Activated T-cell treated with anti-CD3 and anti-CD28 coated beads, Interleukin-2, amount 50 U/mL, for 72 hours (primary cell): ENCODE measurements at regions not wholly inside any gene's neighbourhood (a gene's known extent, or its start where the extent isn't known, plus 50 kb on each side); places are given as distances from the start of the nearest gene placed in this dataset.
"Not testable (repeated sequence)": the region's sequence is repeated elsewhere in the genome, so short reads cannot be mapped to it uniquely, and the experiment has no call there.

Source experiments
- ATAC-seq, 2 donors: fragments of 150-1000 bp; cut with Tn5 transposase; replicated peaks in 1 of 2; 2 replicates each; pipeline ENCODE4 v1.10.0; 2021; ENCODE audit warnings: moderate library complexity in 2 of 2, mild to moderate bottlenecking in 1 of 2
- DNase-seq, 2 donors: peaks; one replicate each; pipeline ENCODE4 v3.0.0; 2021 to 2022; ENCODE audit warnings: mixed read lengths in 1 of 2
- H3K27ac Mint-ChIP-seq: one replicate; pipeline ENCODE4 v1.8.0; 2022; ENCODE audit warnings: mild to moderate bottlenecking, moderate library complexity, mixed read lengths
- H3K27me3 Mint-ChIP-seq: one replicate; pipeline ENCODE4 v1.8.0; 2022; ENCODE audit warnings: low read depth, mixed read lengths
- H3K36me3 Mint-ChIP-seq, 2 donors: one replicate each; pipeline ENCODE4 v1.8.0; 2022; ENCODE audit warnings: mixed read lengths in 2 of 2, mild to moderate bottlenecking in 1 of 2; ENCODE audit not compliant: insufficient read depth in 2 of 2
- H3K4me1 Mint-ChIP-seq: one replicate; pipeline ENCODE4 v1.8.0; 2022; ENCODE audit warnings: low read depth, mixed read lengths
- H3K4me3 Mint-ChIP-seq, 2 donors: one replicate each; pipeline ENCODE4 v1.8.0; 2022; ENCODE audit warnings: mild to moderate bottlenecking in 2 of 2, mixed read lengths in 2 of 2, moderate library complexity in 2 of 2
- H3K9me3 Mint-ChIP-seq, 2 donors: one replicate each; pipeline ENCODE4 v1.8.0; 2022; ENCODE audit warnings: mixed read lengths in 2 of 2

GRCh38 chr9:62874745-62875599, 1685.1 kb downstream of the SPATA31A7 start:
- H3K27me3 Mint-ChIP-seq: peaks cover 45% of the 10 kb centered on the region
- H3K4me3 Mint-ChIP-seq, ATAC-seq, H3K27ac Mint-ChIP-seq, H3K9me3 Mint-ChIP-seq, H3K36me3 Mint-ChIP-seq, H3K4me1 Mint-ChIP-seq, DNase-seq: not testable (repeated sequence)

DNA sequence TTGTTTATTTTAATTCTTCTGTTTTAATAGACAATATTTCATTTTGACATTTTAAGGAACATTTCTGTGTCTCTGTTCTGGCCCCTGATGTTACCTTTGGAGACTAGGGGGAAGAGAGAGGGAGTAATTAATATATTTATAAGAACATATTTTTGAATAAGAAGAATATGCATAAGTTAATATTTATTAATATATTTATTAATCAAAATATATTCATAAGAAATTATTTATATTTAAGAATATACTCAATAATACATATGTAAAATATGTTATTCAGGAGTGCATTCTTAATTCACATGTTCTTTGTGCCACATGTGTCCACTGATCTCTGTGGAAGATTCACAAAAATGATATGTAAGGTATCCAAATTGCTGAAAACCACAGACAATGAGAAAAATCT, 1687.7 kb downstream of the SPATA31A7 start:
- not testable (repeated sequence) for H3K4me3 Mint-ChIP-seq, H3K9me3 Mint-ChIP-seq, H3K36me3 Mint-ChIP-seq, DNase-seq, H3K4me1 Mint-ChIP-seq, ATAC-seq, H3K27ac Mint-ChIP-seq
- H3K27me3 Mint-ChIP-seq: peaks cover 48% of the 10 kb centered on the region

GRCh38 chr9:62877987-62878386, 1688.2 kb downstream of the SPATA31A7 start:
- not testable (repeated sequence) for H3K9me3 Mint-ChIP-seq, H3K4me1 Mint-ChIP-seq, H3K27ac Mint-ChIP-seq, ATAC-seq, H3K36me3 Mint-ChIP-seq, DNase-seq, H3K4me3 Mint-ChIP-seq
- peaks cover 51% of the 10 kb centered on the region for H3K27me3 Mint-ChIP-seq

DNA sequence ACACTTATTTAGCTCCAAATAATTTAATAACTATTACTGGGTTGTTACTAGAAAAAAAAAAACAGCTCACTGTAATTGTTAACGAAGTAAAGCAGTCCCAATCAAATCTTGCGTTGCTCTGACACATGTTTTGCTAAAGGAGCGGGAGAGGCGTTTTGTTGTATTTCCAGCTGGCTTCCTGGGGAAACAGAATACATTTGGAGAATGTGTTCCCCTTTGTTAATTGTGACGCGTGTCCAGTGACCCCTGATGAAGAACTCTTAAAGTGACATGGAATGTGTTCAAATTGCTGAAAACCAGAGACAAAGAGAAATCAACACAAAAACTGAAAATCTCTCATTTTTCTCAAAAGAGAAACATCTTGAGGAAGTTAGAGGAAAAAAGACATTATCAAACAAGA, 1690.6 kb downstream of the SPATA31A7 start:
- H3K27me3 Mint-ChIP-seq: peaks cover 43% of the 10 kb centered on the region
- H3K4me3 Mint-ChIP-seq, ATAC-seq, H3K9me3 Mint-ChIP-seq, H3K36me3 Mint-ChIP-seq, DNase-seq, H3K27ac Mint-ChIP-seq, H3K4me1 Mint-ChIP-seq: not testable (repeated sequence)

GRCh38 chr9:62880971-62881370, 1691.1 kb downstream of the SPATA31A7 start:
- not testable (repeated sequence) for DNase-seq, H3K27ac Mint-ChIP-seq, H3K36me3 Mint-ChIP-seq, H3K9me3 Mint-ChIP-seq, ATAC-seq, H3K4me3 Mint-ChIP-seq, H3K4me1 Mint-ChIP-seq
- H3K27me3 Mint-ChIP-seq: peaks cover 43% of the 10 kb centered on the region

GRCh38 chr9:62881811-62882210, 1692.0 kb downstream of the SPATA31A7 start:
- ATAC-seq, H3K9me3 Mint-ChIP-seq, H3K36me3 Mint-ChIP-seq, H3K4me1 Mint-ChIP-seq, DNase-seq, H3K27ac Mint-ChIP-seq, H3K4me3 Mint-ChIP-seq: not testable (repeated sequence)
- H3K27me3 Mint-ChIP-seq: peaks cover 43% of the 10 kb centered on the region

DNA sequence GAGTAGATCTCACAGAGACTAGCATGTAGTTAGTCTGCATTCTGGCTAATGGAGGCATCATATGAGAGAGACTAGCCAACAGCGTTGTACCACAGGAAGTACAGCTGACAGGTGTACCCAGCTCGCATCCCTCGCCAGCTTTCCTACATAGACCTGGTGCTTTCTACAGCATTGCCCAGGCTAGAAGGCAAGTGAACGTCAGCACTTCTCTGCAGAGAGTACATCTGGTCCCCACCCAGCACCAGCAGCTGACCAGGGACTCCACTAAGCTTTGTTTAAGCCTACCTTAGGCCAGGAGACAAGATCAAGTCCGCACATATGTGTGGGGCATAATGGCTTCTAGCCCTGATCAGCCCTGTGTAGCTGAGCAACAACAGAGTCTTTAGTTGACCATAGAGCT, 1692.9 kb downstream of the SPATA31A7 start:
- not testable (repeated sequence) for H3K9me3 Mint-ChIP-seq, H3K4me3 Mint-ChIP-seq, H3K27ac Mint-ChIP-seq, H3K4me1 Mint-ChIP-seq, H3K36me3 Mint-ChIP-seq, ATAC-seq, DNase-seq
- H3K27me3 Mint-ChIP-seq: peaks cover 41% of the 10 kb centered on the region

GRCh38 chr9:62896692-62897091, 1706.9 kb downstream of the SPATA31A7 start:
- H3K4me1 Mint-ChIP-seq, DNase-seq, H3K36me3 Mint-ChIP-seq, ATAC-seq, H3K27me3 Mint-ChIP-seq, H3K4me3 Mint-ChIP-seq, H3K27ac Mint-ChIP-seq, H3K9me3 Mint-ChIP-seq: not testable (repeated sequence)

DNA sequence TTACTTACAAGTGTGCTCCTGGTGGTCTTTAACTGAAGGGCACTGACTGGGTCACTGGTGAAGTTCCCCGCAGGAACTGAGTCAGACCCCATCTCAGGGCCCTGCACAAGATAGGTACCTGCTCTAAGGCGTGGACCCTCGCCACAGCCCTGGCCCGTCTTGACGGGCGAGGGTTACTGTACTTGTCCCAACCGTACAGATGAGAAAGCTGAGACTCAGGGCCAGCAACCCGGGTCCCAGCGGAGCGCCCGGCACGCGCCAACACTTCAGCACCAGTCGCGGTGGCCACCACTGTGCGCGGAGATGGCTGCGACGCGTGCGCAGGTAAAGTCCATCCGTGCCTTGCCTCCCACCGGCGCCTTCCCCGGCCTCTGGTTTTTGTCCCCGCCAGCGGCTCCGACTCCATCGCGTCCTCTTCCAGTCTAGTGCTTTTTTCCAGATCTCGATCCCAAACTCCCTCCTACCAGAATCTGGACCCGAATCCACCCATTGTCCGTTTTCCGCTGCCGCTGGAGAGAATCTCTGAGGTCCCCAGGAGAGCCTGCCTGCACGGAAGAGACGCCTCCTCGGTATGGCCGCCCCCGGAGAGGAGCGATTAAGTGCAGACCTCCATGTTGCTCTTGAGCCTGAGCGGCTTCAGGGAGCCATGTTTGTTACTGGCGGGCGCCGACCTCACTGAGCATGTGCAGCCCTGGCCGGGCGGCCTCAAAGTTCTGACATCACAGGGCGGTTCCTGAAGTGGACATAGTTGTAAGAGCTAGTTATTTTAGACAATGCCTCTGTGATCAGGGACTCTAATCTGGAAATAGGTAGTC, 1707.8 kb downstream of the SPATA31A7 start:
- peak; percentile 46 to 67 for DNase-seq
- not testable (repeated sequence) for ATAC-seq, H3K4me1 Mint-ChIP-seq, H3K9me3 Mint-ChIP-seq, H3K36me3 Mint-ChIP-seq, H3K27me3 Mint-ChIP-seq
- H3K4me3 Mint-ChIP-seq: peak overlapping the region; percentile 62 to 74
- peak overlapping the region; percentile 7 for H3K27ac Mint-ChIP-seq

DNA sequence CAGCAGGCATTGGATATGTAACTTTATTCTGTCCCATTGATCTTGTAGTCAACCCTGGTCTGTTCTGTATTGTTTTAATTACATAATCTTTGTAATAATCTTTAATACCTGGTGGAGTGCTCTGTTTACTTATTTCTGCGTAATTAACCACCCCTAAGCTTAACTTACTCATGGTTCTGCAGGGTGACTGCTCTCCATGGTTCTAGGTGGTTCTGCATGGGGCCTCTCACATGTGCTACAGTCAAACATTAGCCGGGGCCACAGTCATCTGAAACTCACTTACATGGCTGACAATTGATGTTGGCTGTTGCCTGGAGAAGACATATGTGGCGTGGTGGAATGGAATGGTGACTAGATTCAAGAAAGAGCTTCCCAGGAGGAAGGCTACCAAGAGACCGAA, 1709.8 kb downstream of the SPATA31A7 start:
- ATAC-seq, H3K4me1 Mint-ChIP-seq: not testable (repeated sequence)

DNA sequence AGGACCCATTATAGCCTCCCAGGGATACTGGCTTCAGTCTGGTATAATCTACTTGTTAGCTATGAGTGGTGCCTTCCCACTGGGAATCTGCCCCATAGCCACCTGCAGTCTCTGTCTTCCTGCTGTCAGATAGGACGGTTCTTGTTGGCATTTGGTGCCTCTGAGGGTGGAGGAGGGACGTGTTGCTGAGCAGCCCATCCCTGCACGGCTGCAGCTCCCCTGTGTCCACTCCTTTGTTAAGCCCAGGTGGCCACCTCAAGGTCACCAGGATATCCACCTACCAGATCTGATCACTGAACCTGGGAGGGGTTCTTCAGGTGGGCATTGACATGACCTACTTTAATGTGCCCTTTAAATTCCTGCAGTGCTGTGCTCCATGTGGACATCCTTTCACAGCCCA, 1714.2 kb downstream of the SPATA31A7 start:
- H3K36me3 Mint-ChIP-seq, DNase-seq, ATAC-seq, H3K4me1 Mint-ChIP-seq, H3K4me3 Mint-ChIP-seq, H3K27me3 Mint-ChIP-seq, H3K9me3 Mint-ChIP-seq, H3K27ac Mint-ChIP-seq: not testable (repeated sequence)

More for the DNA sequence above, 1709.8 kb downstream of the SPATA31A7 start:
- not testable (repeated sequence) for H3K27ac Mint-ChIP-seq, DNase-seq, H3K27me3 Mint-ChIP-seq, H3K4me3 Mint-ChIP-seq, H3K36me3 Mint-ChIP-seq, H3K9me3 Mint-ChIP-seq

DNA sequence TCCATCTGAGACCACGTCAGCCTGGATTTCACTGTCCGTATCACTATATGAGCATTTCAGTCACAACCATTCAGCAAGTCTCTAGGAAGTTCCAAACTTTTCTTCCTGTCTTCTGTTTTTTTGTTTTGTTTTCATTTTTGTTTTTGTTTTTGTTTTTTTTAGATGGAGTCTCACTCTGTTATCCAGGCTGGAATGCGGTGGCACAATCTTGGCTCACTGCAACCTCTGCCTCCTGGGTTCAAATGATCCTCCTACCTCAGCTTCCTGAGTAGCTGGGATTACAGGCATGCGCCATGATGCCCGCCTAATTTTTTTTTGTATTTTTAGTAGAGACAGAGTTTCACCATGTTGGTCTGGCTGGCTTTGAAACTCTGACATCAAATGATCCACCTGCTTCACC, 1715.9 kb downstream of the SPATA31A7 start:
- H3K4me1 Mint-ChIP-seq, H3K27me3 Mint-ChIP-seq, H3K9me3 Mint-ChIP-seq, ATAC-seq, H3K27ac Mint-ChIP-seq, H3K36me3 Mint-ChIP-seq, DNase-seq, H3K4me3 Mint-ChIP-seq: not testable (repeated sequence)

- H3K36me3 Mint-ChIP-seq, H3K4me3 Mint-ChIP-seq, H3K27me3 Mint-ChIP-seq, H3K9me3 Mint-ChIP-seq, ATAC-seq, H3K27ac Mint-ChIP-seq, H3K4me1 Mint-ChIP-seq, DNase-seq: not testable (repeated sequence)
Observed at GRCh38 chr9:62907866-62908265, 1718.0 kb downstream of the SPATA31A7 start.
